Loucy (cell line): ENCODE measurements at regions not wholly inside any gene's neighbourhood (a gene's known extent, or its start where the extent isn't known, plus 50 kb on each side); places are given as distances from the start of the nearest gene placed in this dataset.

Experiments
- EZH2phosphoT487 ChIP-seq: fragments of 200-600 bp; IDR thresholded peaks from 2 replicates; pipeline ENCODE4 v1.6.1; 2018; ENCODE audit warnings: antibody characterized with exemption, mild to moderate bottlenecking, moderate library complexity, borderline replicate concordance
- TF ChIP-seq, protein P1 (sequence below): fragments of 200-600 bp; sonication (generic); conservative IDR thresholded peaks from 2 replicates; pipeline ENCODE4 v1.5.1; 2014; ENCODE audit warnings: mild to moderate bottlenecking, antibody characterized with exemption, low read length

GRCh38 chr14:101256266-101256665, 305.0 kb upstream of the DIO3 start:
- TF ChIP-seq, protein P1, sequence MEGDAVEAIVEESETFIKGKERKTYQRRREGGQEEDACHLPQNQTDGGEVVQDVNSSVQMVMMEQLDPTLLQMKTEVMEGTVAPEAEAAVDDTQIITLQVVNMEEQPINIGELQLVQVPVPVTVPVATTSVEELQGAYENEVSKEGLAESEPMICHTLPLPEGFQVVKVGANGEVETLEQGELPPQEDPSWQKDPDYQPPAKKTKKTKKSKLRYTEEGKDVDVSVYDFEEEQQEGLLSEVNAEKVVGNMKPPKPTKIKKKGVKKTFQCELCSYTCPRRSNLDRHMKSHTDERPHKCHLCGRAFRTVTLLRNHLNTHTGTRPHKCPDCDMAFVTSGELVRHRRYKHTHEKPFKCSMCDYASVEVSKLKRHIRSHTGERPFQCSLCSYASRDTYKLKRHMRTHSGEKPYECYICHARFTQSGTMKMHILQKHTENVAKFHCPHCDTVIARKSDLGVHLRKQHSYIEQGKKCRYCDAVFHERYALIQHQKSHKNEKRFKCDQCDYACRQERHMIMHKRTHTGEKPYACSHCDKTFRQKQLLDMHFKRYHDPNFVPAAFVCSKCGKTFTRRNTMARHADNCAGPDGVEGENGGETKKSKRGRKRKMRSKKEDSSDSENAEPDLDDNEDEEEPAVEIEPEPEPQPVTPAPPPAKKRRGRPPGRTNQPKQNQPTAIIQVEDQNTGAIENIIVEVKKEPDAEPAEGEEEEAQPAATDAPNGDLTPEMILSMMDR = no peak
- no peak for TF ChIP-seq EZH2phosphoT487
